Hepatic stellate cell (primary cell): ENCODE measurements at regions not wholly inside any gene's neighbourhood (a gene's known extent, or its start where the extent isn't known, plus 50 kb on each side); places are given as distances from the start of the nearest gene placed in this dataset.

ENCODE experiments used
- DNase-seq: peaks from one replicate; pipeline ENCODE4 v3.0.0; 2011; ENCODE audit warnings: low spot score

- no peak for DNase-seq
Measured at GRCh38 chr18:24897461-24897860, 437.0 kb downstream of the HRH4 start.

GRCh38 chr18:24910221-24910620 is 441.7 kb downstream of the ZNF521 start:
- DNase-seq: no peak

GRCh38 chr18:24913507-24914170 is 438.3 kb downstream of the ZNF521 start:
- no peak for DNase-seq

- DNase-seq: no peak
Measured at GRCh38 chr18:24914171-24914525, 437.8 kb downstream of the ZNF521 start.

- no peak for DNase-seq
Measured at GRCh38 chr18:24914685-24915084, 437.3 kb downstream of the ZNF521 start.

GRCh38 chr18:24915547-24915946 is 436.4 kb downstream of the ZNF521 start:
- DNase-seq: no peak

- no peak for DNase-seq
Measured at GRCh38 chr18:24917767-24918166, 434.2 kb downstream of the ZNF521 start.

- DNase-seq: no peak
Measured at GRCh38 chr18:24918257-24918656, 433.7 kb downstream of the ZNF521 start.

- no peak for DNase-seq
Measured at GRCh38 chr18:24919181-24919797, 432.7 kb downstream of the ZNF521 start.

- DNase-seq: no peak
Measured at GRCh38 chr18:24922491-24922890, 429.5 kb downstream of the ZNF521 start.

- no peak for DNase-seq
Measured at GRCh38 chr18:24923138-24923537, 428.8 kb downstream of the ZNF521 start.

- no peak for DNase-seq
Measured at GRCh38 chr18:24924066-24924716, 427.8 kb downstream of the ZNF521 start.

GRCh38 chr18:24926649-24927048 is 425.3 kb downstream of the ZNF521 start:
- no peak for DNase-seq

- DNase-seq: no peak
Measured at GRCh38 chr18:24928301-24928878, 423.6 kb downstream of the ZNF521 start.

GRCh38 chr18:24930478-24930877 is 421.5 kb downstream of the ZNF521 start:
- no peak for DNase-seq

- no peak for DNase-seq
Measured at GRCh38 chr18:24930971-24931370, 421.0 kb downstream of the ZNF521 start.

GRCh38 chr18:24933345-24933744 is 418.6 kb downstream of the ZNF521 start:
- no peak for DNase-seq

- DNase-seq: no peak
Measured at GRCh38 chr18:24934258-24934932, 417.6 kb downstream of the ZNF521 start.

- DNase-seq: no peak
Measured at GRCh38 chr18:24935008-24935407, 417.0 kb downstream of the ZNF521 start.

- DNase-seq: no peak
Measured at GRCh38 chr18:24935896-24936295, 416.1 kb downstream of the ZNF521 start.

- no peak for DNase-seq
Measured at GRCh38 chr18:24936691-24937090, 415.3 kb downstream of the ZNF521 start.

- no peak for DNase-seq
Measured at GRCh38 chr18:24937639-24938275, 414.2 kb downstream of the ZNF521 start.
